DND-41 (cell line): ENCODE measurements at regions not wholly inside any gene's neighbourhood (a gene's known extent, or its start where the extent isn't known, plus 50 kb on each side); places are given as distances from the start of the nearest gene placed in this dataset.

Experiments
- ATAC-seq: fragments of 200-7000 bp; cut with Tn5 transposase; 3 replicates; pipeline ENCODE4 v1.9.1; 2021; ENCODE audit warnings: low read depth; ENCODE audit not compliant: insufficient read depth
- DNase-seq: peaks from one replicate; pipeline ENCODE4 v3.0.0-alpha.2; 2020
- H2AFZ ChIP-seq: 2 replicates; pipeline ENCODE4 v1.6.0; 2012; ENCODE audit warnings: low read depth, low read length
- H3K27ac ChIP-seq: 2 replicates; pipeline ENCODE4 v1.5.1; 2012; ENCODE audit warnings: low read length, inconsistent platforms
- H3K27me3 ChIP-seq: fragments of 200-600 bp; sonication (generic); 2 replicates; pipeline ENCODE4 v1.6.0; 2012; ENCODE audit warnings: low read length, mild to moderate bottlenecking, inconsistent platforms; ENCODE audit not compliant: insufficient read depth, poor library complexity
- H3K36me3 ChIP-seq: 2 replicates; pipeline ENCODE4 v1.5.1; 2012; ENCODE audit warnings: low read length, inconsistent platforms; ENCODE audit not compliant: insufficient read depth
- H3K4me1 ChIP-seq: 2 replicates; pipeline ENCODE4 v1.5.1; 2012; ENCODE audit warnings: mild to moderate bottlenecking, low read length; ENCODE audit not compliant: insufficient read depth
- H3K4me2 ChIP-seq: 2 replicates; pipeline ENCODE4 v1.6.0; 2012; ENCODE audit warnings: mild to moderate bottlenecking, moderate library complexity, low read length, inconsistent platforms; ENCODE audit not compliant: insufficient read depth
- H3K4me3 ChIP-seq, 2 experiments: fragments of 200-600 bp in 1 of 2; shearing (Covaris generic) in 1 of 2; 2 replicates each; pipeline ENCODE4 v1.5.1; 2012 to 2016; ENCODE audit warnings: inconsistent platforms in 2 of 2, low read length in 2 of 2, mild to moderate bottlenecking in 2 of 2, low read depth in 1 of 2, moderate library complexity in 1 of 2
- H3K79me2 ChIP-seq: 2 replicates; pipeline ENCODE4 v1.6.0; 2012; ENCODE audit warnings: low read length, inconsistent platforms; ENCODE audit not compliant: insufficient read depth
- H3K9ac ChIP-seq: 2 replicates; pipeline ENCODE4 v1.6.0; 2012; ENCODE audit warnings: low read depth, mild to moderate bottlenecking, inconsistent platforms, low read length, moderate library complexity
- H3K9me3 ChIP-seq: 2 replicates; pipeline ENCODE4 v1.5.1; 2012; ENCODE audit warnings: low read length, moderate library complexity, mild to moderate bottlenecking, inconsistent platforms; ENCODE audit not compliant: insufficient read depth, severe bottlenecking
- H4K20me1 ChIP-seq: 2 replicates; pipeline ENCODE4 v1.6.0; 2012; ENCODE audit warnings: low read length; ENCODE audit not compliant: insufficient read depth
- CTCF ChIP-seq: IDR thresholded peaks from 2 replicates; pipeline ENCODE4 v1.5.1; 2012; ENCODE audit warnings: borderline replicate concordance, low read length, moderate library complexity, mild to moderate bottlenecking; ENCODE audit not compliant: poor library complexity, severe bottlenecking; ENCODE audit errors: extremely low read depth
- EZH2 ChIP-seq: IDR thresholded peaks from 3 replicates; pipeline ENCODE4 v1.6.1; 2012; ENCODE audit warnings: borderline replicate concordance, low read depth, mild to moderate bottlenecking, moderate library complexity, low read length, inconsistent platforms; ENCODE audit not compliant: severe bottlenecking

GRCh38 chr1:242731446-242731845 lies 206.9 kb upstream of the PLD5 start:
- H4K20me1 ChIP-seq = no peaks in the 10 kb centered on the region
- TF ChIP-seq EZH2 (no peak), CTCF (no peak)
- H3K4me1 ChIP-seq = no peaks in the 10 kb centered on the region
- DNase-seq = no peak
- no peaks in the 10 kb centered on the region for H3K36me3 ChIP-seq
- H3K9me3 ChIP-seq = no peaks in the 10 kb centered on the region
- no peak for ATAC-seq
- H3K9ac ChIP-seq = no peak overlapping the region
- no peak overlapping the region for H3K27ac ChIP-seq
- no peaks in the 10 kb centered on the region for H3K27me3 ChIP-seq
- no peak overlapping the region for H2AFZ ChIP-seq
- H3K4me3 ChIP-seq = no peak overlapping the region
- H3K4me2 ChIP-seq = no peak overlapping the region
- H3K79me2 ChIP-seq = no peaks in the 10 kb centered on the region

- Histone ChIP-seq H2AFZ (no peak overlapping the region), H3K4me3 (no peak overlapping the region), H3K4me1 (no peaks in the 10 kb centered on the region), H4K20me1 (no peaks in the 10 kb centered on the region), H3K27ac (no peak overlapping the region), H3K27me3 (no peaks in the 10 kb centered on the region), H3K4me2 (no peak overlapping the region), H3K36me3 (no peaks in the 10 kb centered on the region), H3K79me2 (no peaks in the 10 kb centered on the region), H3K9me3 (no peaks in the 10 kb centered on the region), H3K9ac (no peak overlapping the region)
- DNase-seq = no peak
- no peak for TF ChIP-seq CTCF
- no peak for TF ChIP-seq EZH2
- ATAC-seq = no peak
These were observed 204.2 kb upstream of the PLD5 start for GRCh38 chr1:242728696-242729095.

- TF ChIP-seq EZH2 (no peak), CTCF (no peak)
- no peak overlapping the region for H3K4me2 ChIP-seq
- ATAC-seq (no peak), DNase-seq (no peak)
- H3K27me3 ChIP-seq = no peaks in the 10 kb centered on the region
- no peaks in the 10 kb centered on the region for H3K79me2 ChIP-seq
- H3K9ac ChIP-seq = no peak overlapping the region
- H2AFZ ChIP-seq = no peak overlapping the region
- no peak overlapping the region for H3K27ac ChIP-seq
- no peaks in the 10 kb centered on the region for H3K36me3 ChIP-seq
- no peaks in the 10 kb centered on the region for H3K9me3 ChIP-seq
- H3K4me1 ChIP-seq = no peaks in the 10 kb centered on the region
- no peaks in the 10 kb centered on the region for H4K20me1 ChIP-seq
- H3K4me3 ChIP-seq = no peak overlapping the region
These were observed 198.7 kb upstream of the PLD5 start for GRCh38 chr1:242723044-242723716.

GRCh38 chr1:242718967-242719366 lies 194.5 kb upstream of the PLD5 start:
- no peak for ATAC-seq
- H4K20me1 ChIP-seq = no peaks in the 10 kb centered on the region
- no peak overlapping the region for H3K4me2 ChIP-seq
- no peak overlapping the region for H3K9ac ChIP-seq
- no peak overlapping the region for H3K27ac ChIP-seq
- DNase-seq = no peak
- H2AFZ ChIP-seq = no peak overlapping the region
- no peak for TF ChIP-seq EZH2
- no peak for TF ChIP-seq CTCF
- H3K4me1 ChIP-seq = no peaks in the 10 kb centered on the region
- no peaks in the 10 kb centered on the region for H3K36me3 ChIP-seq
- no peak overlapping the region for H3K4me3 ChIP-seq
- H3K9me3 ChIP-seq = no peaks in the 10 kb centered on the region
- H3K79me2 ChIP-seq = no peaks in the 10 kb centered on the region
- peaks cover 5% of the 10 kb centered on the region for H3K27me3 ChIP-seq
